Astrocyte of the spinal cord (primary cell): ENCODE measurements at regions not wholly inside any gene's neighbourhood (a gene's known extent, or its start where the extent isn't known, plus 50 kb on each side); places are given as distances from the start of the nearest gene placed in this dataset.

ENCODE experiments used
- DNase-seq: peaks from one replicate; pipeline ENCODE4 v3.0.0; 2011; ENCODE audit warnings: low read depth, low spot score
- H3K4me3 ChIP-seq: 2 replicates; pipeline ENCODE4 v1.5.1; 2011; ENCODE audit warnings: low read depth, mild to moderate bottlenecking, low read length, moderate library complexity
- CTCF ChIP-seq: IDR thresholded peaks from 2 replicates; pipeline ENCODE4 v1.5.1; 2012; ENCODE audit warnings: low read depth, mild to moderate bottlenecking, low read length, inconsistent platforms
- in situ Hi-C: cut with HindIII; loops from 2 replicates; pipeline ENCODE4 v1.10.0; 2017; ENCODE audit warnings: low sequenced_read_pairs

GRCh38 chr15:97875513-97876280 lies 84.8 kb upstream of the ARRDC4 start:
- no peak overlapping the region for H3K4me3 ChIP-seq
- TF ChIP-seq CTCF = no peak

GRCh38 chr15:97876281-97876675 lies 84.2 kb upstream of the ARRDC4 start:
- TF ChIP-seq CTCF = no peak
- in situ Hi-C loops = no loop called here

More at GRCh38 chr15:97875513-97876280, 84.8 kb upstream of the ARRDC4 start:
- in situ Hi-C loops = no loop called here
- no peak for DNase-seq

GRCh38 chr15:97881346-97881965 lies 79.0 kb upstream of the ARRDC4 start:
- DNase-seq = no peak
- in situ Hi-C loops = no loop called here

More at GRCh38 chr15:97876281-97876675, 84.2 kb upstream of the ARRDC4 start:
- DNase-seq = no peak
- H3K4me3 ChIP-seq = no peak overlapping the region

GRCh38 chr15:97884513-97885131 lies 75.9 kb upstream of the ARRDC4 start:
- no peak for DNase-seq
- no peak overlapping the region for H3K4me3 ChIP-seq
- in situ Hi-C loops = no loop called here
- TF ChIP-seq CTCF = no peak

More at GRCh38 chr15:97881346-97881965, 79.0 kb upstream of the ARRDC4 start:
- no peak overlapping the region for H3K4me3 ChIP-seq
- no peak for TF ChIP-seq CTCF

- H3K4me3 ChIP-seq = no peak overlapping the region
- in situ Hi-C loops = no loop called here
- TF ChIP-seq CTCF = no peak
- no peak for DNase-seq
These were observed 70.2 kb upstream of the ARRDC4 start for GRCh38 chr15:97890307-97890706.

GRCh38 chr15:97892167-97892938 lies 68.2 kb upstream of the ARRDC4 start:
- no peak for TF ChIP-seq CTCF
- H3K4me3 ChIP-seq = no peak overlapping the region
- in situ Hi-C loops = no loop called here
- DNase-seq = no peak
